Prostate gland (tissue), 2 donors: ENCODE measurements at regions not wholly inside any gene's neighbourhood (a gene's known extent, or its start where the extent isn't known, plus 50 kb on each side); places are given as distances from the start of the nearest gene placed in this dataset.

Source experiments
- CTCF ChIP-seq, 4 experiments: fragments of 200-600 bp in 2 of 4; fragments of 450-650 bp in 2 of 4; sonication (generic) in 2 of 4; IDR thresholded peaks; 1 replicate in 3 of 4; 2 replicates in 1 of 4; pipeline ENCODE4 v1.5.1; 2016 to 2019; ENCODE audit warnings: antibody characterized with exemption in 4 of 4, mild to moderate bottlenecking in 2 of 4, moderate library complexity in 2 of 4
- POLR2A ChIP-seq: fragments of 450-650 bp; IDR thresholded peaks from one replicate; pipeline ENCODE4 v1.6.1; 2016; ENCODE audit warnings: antibody characterized with exemption, mild to moderate bottlenecking
- POLR2AphosphoS5 ChIP-seq: sonication (generic); formaldehyde crosslinking; IDR thresholded peaks from one replicate; pipeline ENCODE4 v1.6.1; 2017; ENCODE audit warnings: antibody characterized with exemption

- TF ChIP-seq POLR2AphosphoS5 (no peak), POLR2A (no peak), CTCF (IDR thresholded peaks at IDR 0.05) (no peak)
These were observed 1352.9 kb upstream of the CHAC2 start for GRCh38 chr2:52414561-52415295.
